GM12873 (cell line): ENCODE measurements at regions not wholly inside any gene's neighbourhood (a gene's known extent, or its start where the extent isn't known, plus 50 kb on each side); places are given as distances from the start of the nearest gene placed in this dataset.

Experiments
- CTCF ChIP-seq: IDR thresholded peaks from 2 replicates; pipeline ENCODE4 v1.5.1; 2012; ENCODE audit warnings: low read depth, mild to moderate bottlenecking, moderate library complexity, low read length, control low read depth; ENCODE audit not compliant: insufficient read depth; ENCODE audit errors: missing control alignments

GRCh38 chr11:116693593-116694348 is 79.0 kb downstream of the BUD13 start:
- no peak for TF ChIP-seq CTCF

GRCh38 chr11:116693102-116693570 is 79.7 kb downstream of the BUD13 start:
- TF ChIP-seq CTCF, result no peak

GRCh38 chr11:116692318-116693101 is 80.3 kb downstream of the BUD13 start:
- no peak for TF ChIP-seq CTCF

GRCh38 chr11:116691771-116692177 is 81.0 kb downstream of the BUD13 start:
- peak; percentile 90 for TF ChIP-seq CTCF

GRCh38 chr11:116690611-116691010 is 82.2 kb downstream of the BUD13 start:
- TF ChIP-seq CTCF, result no peak

- no peak for TF ChIP-seq CTCF
Measured at GRCh38 chr11:116689413-116690127, 83.2 kb downstream of the BUD13 start.

GRCh38 chr11:116688202-116688540 is 84.6 kb downstream of the BUD13 start:
- TF ChIP-seq CTCF, result no peak
